GM23248 (cell line): ENCODE measurements at regions not wholly inside any gene's neighbourhood (a gene's known extent, or its start where the extent isn't known, plus 50 kb on each side); places are given as distances from the start of the nearest gene placed in this dataset.

Experiments used
- EZH2 ChIP-seq: fragments of 200-600 bp; sonication (generic); IDR thresholded peaks from 2 replicates; pipeline ENCODE4 v1.6.1; 2018; ENCODE audit warnings: antibody characterized with exemption, mild to moderate bottlenecking; ENCODE audit not compliant: insufficient read depth, poor library complexity, severe bottlenecking
- EZH2phosphoT487 ChIP-seq: fragments of 200-600 bp; sonication (generic); IDR thresholded peaks from 2 replicates; pipeline ENCODE4 v1.6.1; 2018; ENCODE audit warnings: antibody characterized with exemption, moderate library complexity, mild to moderate bottlenecking, low read depth; ENCODE audit not compliant: insufficient read depth

- TF ChIP-seq EZH2 (no peak), EZH2phosphoT487 (no peak)
Observed at GRCh38 chr10:52434734-52435133, 120.7 kb downstream of the DKK1 start.
